ENCODE measurements at regions not wholly inside any gene's neighbourhood (a gene's known extent, or its start where the extent isn't known, plus 50 kb on each side); places are given as distances from the start of the nearest gene placed in this dataset.
A peak's percentile ranks its signal among the peaks of the same experiment; 100 is the strongest.

DNA sequence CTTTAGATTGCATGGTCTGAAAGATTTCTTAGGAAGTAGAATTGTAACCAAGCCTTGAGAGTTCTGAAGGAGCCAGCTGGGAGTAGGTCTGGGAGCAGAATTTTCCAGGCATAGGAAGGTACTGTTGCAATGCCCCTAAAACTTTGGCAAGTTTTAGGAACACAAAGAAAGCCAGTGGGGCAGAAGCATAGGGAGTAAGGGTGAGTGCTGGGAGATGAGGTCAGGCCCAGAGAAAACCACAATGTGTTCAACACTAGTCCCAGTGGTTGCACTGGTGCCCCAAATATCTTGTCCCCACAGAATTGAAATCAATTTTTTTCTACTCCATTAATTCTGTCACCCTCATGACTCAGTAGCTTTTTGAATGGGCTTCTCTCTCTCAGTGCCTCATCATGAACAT, 120.7 kb upstream of the GALNT15 start:
- peak overlapping the region; percentile 83 for H3K4ac ChIP-seq (ENCODE audit: low read depth, low read length)
- peaks cover 0 to 4% of the 10 kb centered on the region in 2 experiments; a peak in 2 of 4 replicates for H3K79me1 ChIP-seq (ENCODE audit: low read depth in 1 of 2, low read length in 2 of 2)
- H4K91ac ChIP-seq (ENCODE audit: insufficient read depth, low read depth, low read length) = peak overlapping the region; percentile 85
- peaks cover 14% of the 10 kb centered on the region for H3K4me1 ChIP-seq (ENCODE audit: control insufficient read depth, insufficient read depth, low read length)
- H3K18ac ChIP-seq (ENCODE audit: low read depth, low read length) = peak overlapping the region; percentile 95
- H4K5ac ChIP-seq (ENCODE audit: low read depth, low read length) = peak overlapping the region; percentile 97
- H4K20me1 ChIP-seq (ENCODE audit: insufficient read depth, low read length) = no peaks in the 10 kb centered on the region
- DNase-seq = no peak
- ChIA-PET CTCF (interaction anchor here (1.0 to 2.2 kb wide), 2 partner anchors 14 to 125 kb away, joined by 3 to 7 read pairs; no protein-coding TSS in a partner anchor), POLR2A (ENCODE audit: unreplicated experiment) (no interaction called here)
- peak overlapping the region; percentile 56 to 81 for H4K8ac ChIP-seq (ENCODE audit: low read depth in 2 of 2, low read length in 2 of 2)
- intact Hi-C loops (cut with micrococcal nuclease) = no loop called here
- H3K4me2 ChIP-seq (ENCODE audit: low read depth, low read length) = no peak overlapping the region
- no peak overlapping the region for H2AFZ ChIP-seq (replicated peaks; ENCODE audit: low read length, poor library complexity)
- in situ Hi-C loops (cut with MboI; ENCODE audit: low sequenced_read_pairs) = loop anchor here (25.0 kb wide), 1 partner anchor 416 kb away; no protein-coding TSS in a partner anchor
- H2AK5ac ChIP-seq (ENCODE audit: low read depth, low read length) = peak overlapping the region; percentile 91
- H3K14ac ChIP-seq (replicated peaks; ENCODE audit: low read depth, low read length) = peak overlapping the region; percentile 79
- H3K4me3 ChIP-seq (ENCODE audit: insufficient read depth, low read depth, low read length) = no peak overlapping the region
- no peak overlapping the region for H2AK9ac ChIP-seq (replicated peaks; ENCODE audit: low read depth, low read length, poor library complexity)
- dilution Hi-C loops (cut with HindIII; ENCODE audit: low sequenced_read_pairs, unreplicated experiment) = no loop called here
- H3K9me1 ChIP-seq (ENCODE audit: insufficient read depth, low read length) = peaks cover 9% of the 10 kb centered on the region
- no peak overlapping the region; the same call in 1 of the 2 replicates for H3K56ac ChIP-seq (ENCODE audit: extremely low read depth, insufficient read depth, low read length)
- H2BK120ac ChIP-seq (ENCODE audit: low read depth, low read length) = peak overlapping the region; percentile 94
- no peak for ATAC-seq (ENCODE audit: low read depth)
- H3K27me3 ChIP-seq (ENCODE audit: control insufficient read depth, insufficient read depth, low read length) = no peaks in the 10 kb centered on the region
- H3K27ac ChIP-seq (ENCODE audit: insufficient read depth, low read length) = peak overlapping the region; percentile 67
- no peak for TF ChIP-seq POLR2A (IDR thresholded peaks at IDR 0.05; ENCODE audit: low read depth, low read length)
- BruUV-seq (replicated peaks) = no TSS peak
- peak overlapping the region; percentile 64 for H3K23ac ChIP-seq (ENCODE audit: low read depth, low read length)
- no peak overlapping the region for H3K9ac ChIP-seq (ENCODE audit: low read depth, low read length)
- H3K36me3 ChIP-seq (ENCODE audit: control insufficient read depth, insufficient read depth, low read length) = no peaks in the 10 kb centered on the region
- H2BK20ac ChIP-seq (ENCODE audit: low read depth, low read length) = peak overlapping the region; percentile 95
- peak overlapping the region; percentile 92 for H2BK15ac ChIP-seq (ENCODE audit: low read depth, low read length)
- H3K9me3 ChIP-seq (ENCODE audit: control insufficient read depth, insufficient read depth, low read length) = no peaks in the 10 kb centered on the region; the same call in 1 of the 2 replicates
- peak overlapping the region; percentile 82 for H2BK5ac ChIP-seq (ENCODE audit: low read depth, low read length, poor library complexity, severe bottlenecking)

Measured in IMR-90 (cell line).